Calu3 (cell line): ENCODE measurements at regions not wholly inside any gene's neighbourhood (a gene's known extent, or its start where the extent isn't known, plus 50 kb on each side); places are given as distances from the start of the nearest gene placed in this dataset.

Experiments
- BruUV-seq: library from RNA; stranded (reverse); fragments of 400-500 nt; replicated peaks from 2 replicates; lab custom pipeline; 2021; lab: Mats Ljungman, UMichigan
- CTCF ChIA-PET: fragments of 300-600 bp; sonication (Branson Sonifier 250); formaldehyde crosslinking; loops from one replicate; lab custom pipeline; 2022; ENCODE audit warnings: antibody characterized with exemption; lab: Charles Lee
- DNase-seq: peaks from one replicate; pipeline ENCODE4 v3.0.0; 2022
- H3K27ac Mint-ChIP-seq: one replicate; pipeline ENCODE4 v1.8.0; 2022; ENCODE audit warnings: mixed read lengths; ENCODE audit not compliant: unreplicated experiment
- H3K27me3 Mint-ChIP-seq: one replicate; pipeline ENCODE4 v1.8.0; 2022; ENCODE audit warnings: mixed read lengths; ENCODE audit not compliant: unreplicated experiment
- H3K36me3 Mint-ChIP-seq: one replicate; pipeline ENCODE4 v1.8.0; 2022; ENCODE audit warnings: mild to moderate bottlenecking, moderate library complexity, mixed read lengths; ENCODE audit not compliant: insufficient read depth, unreplicated experiment
- H3K4me1 Mint-ChIP-seq: one replicate; pipeline ENCODE4 v1.8.0; 2022; ENCODE audit warnings: mild to moderate bottlenecking, low read depth, mixed read lengths; ENCODE audit not compliant: unreplicated experiment
- H3K4me3 Mint-ChIP-seq: one replicate; pipeline ENCODE4 v1.8.0; 2022; ENCODE audit warnings: mild to moderate bottlenecking, low read depth, moderate library complexity, mixed read lengths; ENCODE audit not compliant: unreplicated experiment
- H3K9me3 Mint-ChIP-seq: one replicate; pipeline ENCODE4 v1.8.0; 2022; ENCODE audit warnings: low read depth, mixed read lengths; ENCODE audit not compliant: unreplicated experiment
- intact Hi-C: fragments of 100-400 bp; cut with micrococcal nuclease; formaldehyde crosslinking; loops from one replicate; pipeline ENCODE4 v1.10.0; 2022; ENCODE audit not compliant: unreplicated experiment
- TF ChIP-seq, protein P1 (sequence below): fragments of 200-600 bp; IDR thresholded peaks from one replicate; pipeline ENCODE4 v1.8.0; 2022; ENCODE audit warnings: antibody characterized with exemption; ENCODE audit not compliant: unreplicated experiment

DNA sequence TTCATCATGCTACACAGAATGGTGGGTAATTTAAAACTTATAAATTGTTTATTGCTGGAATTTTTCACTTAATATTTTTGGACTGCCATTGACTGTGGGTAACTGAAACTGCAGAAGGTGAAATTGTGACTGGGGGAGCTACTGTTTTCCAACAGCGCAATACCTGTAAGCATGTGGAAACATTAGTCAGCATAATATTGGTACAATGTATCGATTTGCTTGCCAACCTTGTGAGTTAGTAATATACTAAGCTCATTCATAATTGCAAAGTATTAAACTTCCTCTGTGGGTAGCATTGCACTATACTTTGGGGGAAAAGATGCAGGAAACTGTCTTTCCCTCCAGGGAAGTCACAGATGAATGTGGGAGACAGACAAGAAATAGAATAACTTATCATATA is 766.5 kb downstream of the HDGFL1 start:
- intact Hi-C loops, result no loop called here
- CTCF ChIA-PET, result no interaction called here
- Mint-ChIP-seq H3K27me3 (no peaks in the 10 kb centered on the region), H3K27ac (no peak overlapping the region), H3K4me3 (no peak overlapping the region), H3K36me3 (no peaks in the 10 kb centered on the region), H3K4me1 (no peaks in the 10 kb centered on the region), H3K9me3 (peaks cover 13% of the 10 kb centered on the region)
- BruUV-seq, result no TSS peak
- TF ChIP-seq, protein P1, sequence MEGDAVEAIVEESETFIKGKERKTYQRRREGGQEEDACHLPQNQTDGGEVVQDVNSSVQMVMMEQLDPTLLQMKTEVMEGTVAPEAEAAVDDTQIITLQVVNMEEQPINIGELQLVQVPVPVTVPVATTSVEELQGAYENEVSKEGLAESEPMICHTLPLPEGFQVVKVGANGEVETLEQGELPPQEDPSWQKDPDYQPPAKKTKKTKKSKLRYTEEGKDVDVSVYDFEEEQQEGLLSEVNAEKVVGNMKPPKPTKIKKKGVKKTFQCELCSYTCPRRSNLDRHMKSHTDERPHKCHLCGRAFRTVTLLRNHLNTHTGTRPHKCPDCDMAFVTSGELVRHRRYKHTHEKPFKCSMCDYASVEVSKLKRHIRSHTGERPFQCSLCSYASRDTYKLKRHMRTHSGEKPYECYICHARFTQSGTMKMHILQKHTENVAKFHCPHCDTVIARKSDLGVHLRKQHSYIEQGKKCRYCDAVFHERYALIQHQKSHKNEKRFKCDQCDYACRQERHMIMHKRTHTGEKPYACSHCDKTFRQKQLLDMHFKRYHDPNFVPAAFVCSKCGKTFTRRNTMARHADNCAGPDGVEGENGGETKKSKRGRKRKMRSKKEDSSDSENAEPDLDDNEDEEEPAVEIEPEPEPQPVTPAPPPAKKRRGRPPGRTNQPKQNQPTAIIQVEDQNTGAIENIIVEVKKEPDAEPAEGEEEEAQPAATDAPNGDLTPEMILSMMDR, result no peak
- DNase-seq, result no peak

DNA sequence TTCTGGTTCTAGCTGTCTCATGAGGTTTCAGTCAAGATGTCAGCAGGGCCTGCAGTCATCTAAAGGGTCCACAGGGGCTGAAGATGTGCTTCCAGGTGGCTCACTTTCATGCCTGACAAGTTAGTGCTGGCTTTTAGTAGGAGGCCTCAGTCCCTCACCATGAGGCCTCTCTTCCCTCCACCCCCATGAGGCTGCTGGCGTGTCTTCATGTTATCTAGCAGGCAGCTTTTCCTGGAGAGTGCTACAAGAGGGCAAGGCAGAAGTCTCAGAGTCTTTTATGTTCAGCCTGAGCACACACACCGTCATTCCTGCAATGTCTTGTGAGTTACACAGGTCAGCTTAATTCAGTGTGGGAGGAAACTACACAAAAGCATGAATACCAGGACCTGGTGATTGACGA is 769.9 kb downstream of the HDGFL1 start:
- no peak overlapping the region for H3K27ac Mint-ChIP-seq
- peaks cover 15% of the 10 kb centered on the region for H3K9me3 Mint-ChIP-seq
- intact Hi-C loops, result no loop called here
- H3K4me3 Mint-ChIP-seq, result no peak overlapping the region
- TF ChIP-seq, protein P1, result no peak
- no TSS peak for BruUV-seq
- H3K36me3 Mint-ChIP-seq, result no peaks in the 10 kb centered on the region
- no peaks in the 10 kb centered on the region for H3K4me1 Mint-ChIP-seq
- DNase-seq, result no peak
- CTCF ChIA-PET, result no interaction called here
- H3K27me3 Mint-ChIP-seq, result no peaks in the 10 kb centered on the region

DNA sequence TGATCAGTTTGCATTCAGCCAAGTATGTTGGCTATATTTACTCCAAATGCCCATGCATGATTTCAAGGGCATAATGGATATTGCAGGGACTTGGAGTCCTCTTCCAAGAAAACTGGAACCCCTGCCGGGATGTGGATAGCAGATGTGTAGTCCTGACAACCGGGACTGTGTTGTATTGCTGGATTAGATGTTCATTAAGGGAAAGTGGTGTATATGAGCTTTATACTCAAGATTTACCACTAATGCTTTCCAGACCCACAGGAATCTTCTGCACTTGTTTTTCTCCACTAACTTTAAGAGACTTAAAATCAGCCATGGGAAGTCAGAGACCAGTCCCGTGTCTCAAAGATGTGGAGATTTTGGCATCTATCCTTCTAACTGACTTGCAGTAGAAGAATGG is 770.9 kb downstream of the HDGFL1 start:
- TF ChIP-seq, protein P1, result no peak
- intact Hi-C loops, result no loop called here
- no peaks in the 10 kb centered on the region for H3K4me1 Mint-ChIP-seq
- H3K36me3 Mint-ChIP-seq, result no peaks in the 10 kb centered on the region
- no TSS peak for BruUV-seq
- no peaks in the 10 kb centered on the region for H3K27me3 Mint-ChIP-seq
- H3K27ac Mint-ChIP-seq, result no peak overlapping the region
- H3K4me3 Mint-ChIP-seq, result no peak overlapping the region
- CTCF ChIA-PET, result no interaction called here
- no peak for DNase-seq
- peaks cover 13% of the 10 kb centered on the region for H3K9me3 Mint-ChIP-seq

DNA sequence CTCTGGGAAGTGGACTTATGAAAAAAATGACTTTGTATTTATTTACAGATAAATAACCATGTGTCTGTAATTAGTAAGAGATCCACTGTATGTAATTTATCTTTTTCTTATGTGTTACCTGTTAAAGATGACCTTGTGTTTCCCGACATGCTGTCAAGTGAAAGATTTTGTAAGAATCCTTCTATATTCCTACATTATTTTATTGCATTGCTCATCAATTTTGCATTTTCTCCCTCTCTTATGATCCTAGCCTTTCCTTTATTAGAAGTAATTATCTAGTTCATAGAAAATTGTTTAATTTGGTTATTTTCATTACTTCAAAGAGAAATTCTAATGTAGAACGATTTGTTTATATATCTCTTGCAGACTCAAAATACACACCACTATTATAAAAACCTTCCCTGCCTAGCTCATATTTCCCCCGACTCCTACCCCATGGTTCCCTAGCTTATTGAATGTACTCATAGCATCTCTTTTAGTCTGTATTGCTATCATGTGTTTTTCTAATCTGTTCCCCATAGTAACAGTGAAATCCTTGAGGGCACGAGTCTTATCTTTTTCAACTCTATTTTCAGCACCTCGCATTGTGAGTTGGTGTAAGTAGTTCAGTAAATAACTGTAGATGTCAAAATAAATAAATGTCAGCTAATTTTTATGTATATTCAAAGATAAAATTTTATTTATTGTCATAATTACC is 774.4 kb downstream of the HDGFL1 start:
- H3K36me3 Mint-ChIP-seq, result no peaks in the 10 kb centered on the region
- CTCF ChIA-PET, result interaction anchor here (0.7 kb wide), 1 partner anchor 1606 kb away, joined by 4 read pairs; no protein-coding TSS in a partner anchor
- intact Hi-C loops, result no loop called here
- H3K27me3 Mint-ChIP-seq, result no peaks in the 10 kb centered on the region
- no peaks in the 10 kb centered on the region for H3K4me1 Mint-ChIP-seq
- BruUV-seq, result no TSS peak
- no peak overlapping the region for H3K27ac Mint-ChIP-seq
- peaks cover 11% of the 10 kb centered on the region for H3K9me3 Mint-ChIP-seq
- H3K4me3 Mint-ChIP-seq, result no peak overlapping the region
- TF ChIP-seq, protein P1, result no peak
- no peak for DNase-seq
